Psoas muscle (tissue), 7 donors: ENCODE measurements at regions not wholly inside any gene's neighbourhood (a gene's known extent, or its start where the extent isn't known, plus 50 kb on each side); places are given as distances from the start of the nearest gene placed in this dataset.
"Not testable (repeated sequence)": the region's sequence is repeated elsewhere in the genome, so short reads cannot be mapped to it uniquely, and the experiment has no call there.

ENCODE experiments used
- ATAC-seq, 4 donors: fragments of 200-7000 bp; cut with Tn5 transposase; one replicate each; pipeline ENCODE4 v1.9.1; 2020; ENCODE audit warnings: moderate library complexity in 3 of 4, mild to moderate bottlenecking in 2 of 4
- DNase-seq, 2 donors: peaks; one replicate each; pipeline ENCODE4 v3.0.0-alpha.2; 2020
- H3K27ac ChIP-seq: fragments of 200-600 bp; one replicate; pipeline ENCODE4 v1.8.0; 2022
- H3K27me3 ChIP-seq, 3 donors: fragments of 200-600 bp in 1 of 3; one replicate each; pipeline versions ENCODE4 v1.6.1 to v1.8.0; 2013 to 2022; ENCODE audit warnings: low read length in 2 of 3, mild to moderate bottlenecking in 2 of 3, moderate library complexity in 1 of 3; ENCODE audit not compliant: insufficient read depth in 3 of 3
- H3K36me3 ChIP-seq, 2 donors: fragments of 200-600 bp in 1 of 2; one replicate each; pipeline versions ENCODE4 v1.6.1 to v1.8.0; 2013 to 2022; ENCODE audit warnings: low read depth in 1 of 2, mild to moderate bottlenecking in 1 of 2, moderate library complexity in 1 of 2; ENCODE audit not compliant: insufficient read depth in 1 of 2
- H3K4me1 ChIP-seq: fragments of 200-600 bp; one replicate; pipeline ENCODE4 v1.8.0; 2022
- H3K4me3 ChIP-seq: fragments of 200-600 bp; one replicate; pipeline ENCODE4 v1.8.0; 2022; ENCODE audit warnings: mild to moderate bottlenecking
- H3K9me3 ChIP-seq: fragments of 200-600 bp; one replicate; pipeline ENCODE4 v1.8.0; 2022
- WGBS, 3 donors: extraction: QIAGEN DNeasy Blood & Tissue Kit; methylation state at CpG; one replicate each; pipeline versions ENCODE4 v1.1.6 to v1.1.7; 2013; 5-methylcytosine and 5-hydroxymethylcytosine counted together
- intact Hi-C, 2 donors: fragments of 100-400 bp; cut with DNase I; formaldehyde crosslinking; loops; one replicate each; pipeline versions ENCODE4 v1.11.0 to v1.14.2; 2022
- TF ChIP-seq, protein P1 (sequence below): fragments of 200-600 bp; IDR thresholded peaks from one replicate; pipeline ENCODE4 v1.8.0; 2022; ENCODE audit warnings: antibody characterized with exemption
- donor health status: healthy with polysubstance abuse.
- donor health status: DM: no; HTN: no; CAD: no; lungs with moderate emphysema.
- donor health status: Bipolar disorder and iron deficiency.
- donor health status: healthy.
- donor health status: DM: yes; HTN: yes; CAD: no.
- donor health status: DM: no; HTN: no; CAD: no.
- donor health status: DM: yes; HTN: yes; CAD: no.

- Histone ChIP-seq H3K27me3 (no peaks in the 10 kb centered on the region), H3K4me3 (no peak overlapping the region), H3K4me1 (no peaks in the 10 kb centered on the region), H3K9me3 (no peaks in the 10 kb centered on the region), H3K27ac (no peak overlapping the region), H3K36me3 (no peaks in the 10 kb centered on the region)
- WGBS, 3 donors, result 69 to 73% (median 72%) methylated on average over 2 of the region's 2 CpGs
- TF ChIP-seq, protein P1, sequence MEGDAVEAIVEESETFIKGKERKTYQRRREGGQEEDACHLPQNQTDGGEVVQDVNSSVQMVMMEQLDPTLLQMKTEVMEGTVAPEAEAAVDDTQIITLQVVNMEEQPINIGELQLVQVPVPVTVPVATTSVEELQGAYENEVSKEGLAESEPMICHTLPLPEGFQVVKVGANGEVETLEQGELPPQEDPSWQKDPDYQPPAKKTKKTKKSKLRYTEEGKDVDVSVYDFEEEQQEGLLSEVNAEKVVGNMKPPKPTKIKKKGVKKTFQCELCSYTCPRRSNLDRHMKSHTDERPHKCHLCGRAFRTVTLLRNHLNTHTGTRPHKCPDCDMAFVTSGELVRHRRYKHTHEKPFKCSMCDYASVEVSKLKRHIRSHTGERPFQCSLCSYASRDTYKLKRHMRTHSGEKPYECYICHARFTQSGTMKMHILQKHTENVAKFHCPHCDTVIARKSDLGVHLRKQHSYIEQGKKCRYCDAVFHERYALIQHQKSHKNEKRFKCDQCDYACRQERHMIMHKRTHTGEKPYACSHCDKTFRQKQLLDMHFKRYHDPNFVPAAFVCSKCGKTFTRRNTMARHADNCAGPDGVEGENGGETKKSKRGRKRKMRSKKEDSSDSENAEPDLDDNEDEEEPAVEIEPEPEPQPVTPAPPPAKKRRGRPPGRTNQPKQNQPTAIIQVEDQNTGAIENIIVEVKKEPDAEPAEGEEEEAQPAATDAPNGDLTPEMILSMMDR, result no peak
- ATAC-seq, result no peak
- no peak for DNase-seq
- intact Hi-C loops, result no loop called here
Observed at GRCh38 chr4:60913671-60914070, 286.5 kb upstream of the ADGRL3 start.

- H3K36me3 ChIP-seq, ATAC-seq, DNase-seq, H3K27ac ChIP-seq, H3K4me3 ChIP-seq, H3K4me1 ChIP-seq, intact Hi-C loops, H3K27me3 ChIP-seq, H3K9me3 ChIP-seq: not testable (repeated sequence)
- WGBS, 3 donors, result 80 to 91% (median 89%) methylated on average over 4 of the region's 4 CpGs
Observed at GRCh38 chr4:60921735-60922134, 278.4 kb upstream of the ADGRL3 start.

GRCh38 chr4:60923075-60923474, 277.1 kb upstream of the ADGRL3 start:
- intact Hi-C loops, result no loop called here
- Histone ChIP-seq H3K27ac (no peak overlapping the region), H3K27me3 (no peaks in the 10 kb centered on the region), H3K4me1 (no peaks in the 10 kb centered on the region), H3K36me3 (no peaks in the 10 kb centered on the region), H3K9me3 (no peaks in the 10 kb centered on the region), H3K4me3 (no peak overlapping the region)
- TF ChIP-seq, protein P1, result no peak
- WGBS, 3 donors, result 58 to 80% (median 63%) methylated on average over 1 of the region's 1 CpG
- ATAC-seq (no peak), DNase-seq (no peak)

GRCh38 chr4:60926624-60927023, 273.5 kb upstream of the ADGRL3 start:
- no peak overlapping the region for H3K4me3 ChIP-seq
- TF ChIP-seq, protein P1, result no peak
- ATAC-seq (no peak), DNase-seq (no peak)
- no peaks in the 10 kb centered on the region for H3K4me1 ChIP-seq
- whole genome bisulfite sequencing, 3 donors, result 89 to 96% (median 95%) methylated on average over 2 of the region's 2 CpGs
- intact Hi-C loops, result no loop called here
- H3K27me3 ChIP-seq, result no peaks in the 10 kb centered on the region
- no peaks in the 10 kb centered on the region for H3K36me3 ChIP-seq
- no peaks in the 10 kb centered on the region for H3K9me3 ChIP-seq
- H3K27ac ChIP-seq, result no peak overlapping the region

- H3K36me3 ChIP-seq, result no peaks in the 10 kb centered on the region
- no peak overlapping the region for H3K4me3 ChIP-seq
- DNase-seq, result no peak
- no peaks in the 10 kb centered on the region for H3K27me3 ChIP-seq
- H3K4me1 ChIP-seq, result no peaks in the 10 kb centered on the region
- H3K9me3 ChIP-seq, result no peaks in the 10 kb centered on the region
- intact Hi-C loops, result no loop called here
- TF ChIP-seq, protein P1, result no peak
- no peak overlapping the region for H3K27ac ChIP-seq
- no peak for ATAC-seq
- WGBS, 3 donors, result 31 to 53% (median 42%) methylated on average over 3 of the region's 3 CpGs
Observed at GRCh38 chr4:60930866-60931265, 269.3 kb upstream of the ADGRL3 start.
